ENCODE measurements at regions not wholly inside any gene's neighbourhood (a gene's known extent, or its start where the extent isn't known, plus 50 kb on each side); places are given as distances from the start of the nearest gene placed in this dataset.

GRCh38 chrX:139187738-139188137 lies 342.8 kb upstream of the F9 start:
- TF ChIP-seq EGR1 (IDR thresholded peaks at IDR 0.05; ENCODE audit: borderline replicate concordance, low read depth, low read length) (no peak), HDAC6 (IDR thresholded peaks at IDR 0.05; ENCODE audit: low read depth, low read length) (no peak), CHD2 (IDR thresholded peaks at IDR 0.05; ENCODE audit: low read length) (no peak), CTCF (IDR thresholded peaks at IDR 0.05; ENCODE audit: control extremely low read depth in 1 of 3, insufficient read depth in 1 of 3, low read depth in 1 of 3, low read length in 3 of 3) (no peak), TCF12 (IDR thresholded peaks at IDR 0.05; ENCODE audit: low read depth, low read length) (no peak), NRF1 (IDR thresholded peaks at IDR 0.05; ENCODE audit: low read depth, low read length) (no peak), EP300 (IDR thresholded peaks at IDR 0.05; ENCODE audit: borderline replicate concordance in 1 of 2, low read depth in 2 of 2, low read length in 2 of 2) (no peak)
